A673 (cell line): ENCODE measurements at regions not wholly inside any gene's neighbourhood (a gene's known extent, or its start where the extent isn't known, plus 50 kb on each side); places are given as distances from the start of the nearest gene placed in this dataset.

Source experiments
- BruUV-seq: library from RNA; stranded (reverse); fragments of 400-500 nt; replicated peaks from 2 replicates; lab custom pipeline; 2021; lab: Mats Ljungman, UMichigan
- CTCF ChIA-PET: fragments of 300-600 bp; sonication (Branson Sonifier 250); formaldehyde crosslinking; loops from one replicate; lab custom pipeline; 2022; ENCODE audit warnings: antibody characterized with exemption; lab: Charles Lee
- POLR2A ChIA-PET: fragments of 300-600 bp; sonication (Branson Sonifier 250); formaldehyde crosslinking; loops from one replicate; lab custom pipeline; 2022; ENCODE audit warnings: antibody characterized with exemption; ENCODE audit not compliant: low non-redundant PET; lab: Charles Lee
- DNase-seq: peaks from one replicate; pipeline ENCODE4 v3.0.0-alpha.2; 2015; ENCODE audit warnings: low spot score
- H3K27ac ChIP-seq: fragments of 200-600 bp; sonication (generic); 2 replicates; pipeline ENCODE4 v1.5.1; 2016; ENCODE audit warnings: mixed run types, low read depth, mild to moderate bottlenecking, mixed read lengths, antibody characterized with exemption, low read length; ENCODE audit not compliant: poor library complexity, severe bottlenecking
- H3K27me3 ChIP-seq: fragments of 200-600 bp; sonication (generic); replicated peaks from 2 replicates; pipeline ENCODE4 v1.6.1; 2017; ENCODE audit warnings: mixed run types, low read depth, mild to moderate bottlenecking, mixed read lengths, antibody characterized with exemption, low read length; ENCODE audit not compliant: insufficient read depth, poor library complexity
- H3K36me3 ChIP-seq: fragments of 200-600 bp; sonication (generic); 2 replicates; pipeline ENCODE4 v1.6.1; 2016; ENCODE audit warnings: mixed run types, mild to moderate bottlenecking, mixed read lengths, antibody characterized with exemption, low read length; ENCODE audit not compliant: insufficient read depth, poor library complexity, severe bottlenecking
- H3K4me1 ChIP-seq: fragments of 200-600 bp; sonication (generic); 2 replicates; pipeline ENCODE4 v1.6.1; 2017; ENCODE audit warnings: mixed run types, mild to moderate bottlenecking, mixed read lengths, antibody characterized with exemption, low read length; ENCODE audit not compliant: insufficient read depth, poor library complexity, severe bottlenecking
- H3K4me3 ChIP-seq: fragments of 200-600 bp; sonication (generic); 2 replicates; pipeline ENCODE4 v1.5.1; 2016; ENCODE audit warnings: low read depth, mixed run types, mild to moderate bottlenecking, mixed read lengths, low read length; ENCODE audit not compliant: poor library complexity, severe bottlenecking
- H3K9me3 ChIP-seq: fragments of 200-600 bp; sonication (generic); 2 replicates; pipeline ENCODE4 v1.6.1; 2016; ENCODE audit warnings: mixed run types, low read depth, mild to moderate bottlenecking, mixed read lengths, antibody characterized with exemption, low read length; ENCODE audit not compliant: poor library complexity, severe bottlenecking
- CTCF ChIP-seq: fragments of 300-800, 200-600 bp; sonication (generic); conservative IDR thresholded peaks from 2 replicates; pipeline ENCODE4 v1.5.1; 2017; ENCODE audit warnings: low read depth, mild to moderate bottlenecking, antibody characterized with exemption, low read length, moderate library complexity, mixed read lengths
- EZH2 ChIP-seq: fragments of 200-600 bp; sonication (generic); IDR thresholded peaks from 2 replicates; pipeline ENCODE4 v1.6.1; 2017; ENCODE audit warnings: borderline replicate concordance, low read depth, mild to moderate bottlenecking, mixed read lengths, antibody characterized with exemption, low read length; ENCODE audit not compliant: poor library complexity, severe bottlenecking
- intact Hi-C: fragments of 100-400 bp; cut with micrococcal nuclease; formaldehyde crosslinking; loops from one replicate; pipeline ENCODE4 v1.10.0; 2022; ENCODE audit not compliant: unreplicated experiment

- H3K4me3 ChIP-seq, result no peak overlapping the region
- H3K27ac ChIP-seq, result no peak overlapping the region
- intact Hi-C loops, result no loop called here
- H3K27me3 ChIP-seq, result no peaks in the 10 kb centered on the region
- H3K36me3 ChIP-seq, result no peaks in the 10 kb centered on the region
- no TSS peak for BruUV-seq
- POLR2A ChIA-PET, result no interaction called here
- H3K9me3 ChIP-seq, result no peaks in the 10 kb centered on the region
- CTCF ChIA-PET, result no interaction called here
- TF ChIP-seq CTCF, result no peak
- TF ChIP-seq EZH2, result no peak
- H3K4me1 ChIP-seq, result no peaks in the 10 kb centered on the region
- no peak for DNase-seq
Observed at GRCh38 chr4:27643101-27643500, 782.5 kb downstream of the STIM2 start.

DNA sequence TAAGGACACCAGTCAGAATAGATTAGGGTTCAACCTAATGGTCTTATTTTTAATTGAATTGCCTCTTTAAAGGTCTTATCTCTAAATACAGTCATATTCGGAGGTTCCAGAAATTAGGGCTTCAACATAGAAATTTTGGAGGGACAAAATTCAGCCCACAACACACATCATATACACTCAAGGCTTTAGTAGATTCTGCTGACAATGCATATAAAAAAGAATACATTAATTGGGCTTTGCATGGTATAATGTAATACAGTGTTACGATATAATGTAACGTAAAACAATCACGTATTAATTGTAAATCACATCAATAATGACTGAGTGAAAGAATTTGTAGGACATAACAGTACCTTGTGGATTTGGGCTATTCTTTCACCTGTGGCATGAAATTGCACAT, 787.8 kb downstream of the STIM2 start:
- TF ChIP-seq CTCF (no peak), EZH2 (no peak)
- BruUV-seq, result no TSS peak
- Histone ChIP-seq H3K4me1 (no peaks in the 10 kb centered on the region), H3K4me3 (no peak overlapping the region), H3K27ac (no peak overlapping the region), H3K9me3 (no peaks in the 10 kb centered on the region), H3K27me3 (no peaks in the 10 kb centered on the region), H3K36me3 (no peaks in the 10 kb centered on the region)
- ChIA-PET POLR2A (no interaction called here), CTCF (no interaction called here)
- no peak for DNase-seq
- intact Hi-C loops, result no loop called here

DNA sequence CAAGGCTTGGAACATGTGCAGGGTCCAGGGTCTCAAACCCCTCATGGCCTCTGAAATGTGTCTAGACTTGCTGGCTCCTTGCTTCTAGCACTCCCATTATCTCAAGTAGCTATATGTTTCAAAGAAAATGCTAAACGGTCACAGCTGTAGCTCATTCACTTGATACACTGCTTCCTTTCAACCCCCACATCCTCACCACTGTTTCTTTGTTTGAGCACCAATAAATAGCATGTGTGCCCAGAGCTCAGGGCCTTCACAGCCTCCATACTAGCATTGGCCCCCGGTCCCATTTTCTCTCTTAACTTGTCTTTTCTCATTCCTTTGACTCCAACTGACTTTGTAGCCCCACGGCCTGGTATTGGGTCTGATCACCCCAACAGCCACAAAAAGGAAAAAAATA, 801.8 kb downstream of the STIM2 start:
- CTCF ChIA-PET, result interaction anchor here (0.6 kb wide), 1 partner anchor 276 kb away, joined by 5 read pairs; no protein-coding TSS in a partner anchor

More for the DNA sequence above, 801.8 kb downstream of the STIM2 start:
- Histone ChIP-seq H3K27ac (no peak overlapping the region), H3K9me3 (no peaks in the 10 kb centered on the region), H3K27me3 (no peaks in the 10 kb centered on the region), H3K36me3 (no peaks in the 10 kb centered on the region), H3K4me1 (no peaks in the 10 kb centered on the region), H3K4me3 (no peak overlapping the region)
- BruUV-seq, result no TSS peak
- intact Hi-C loops, result no loop called here
- TF ChIP-seq CTCF (no peak), EZH2 (no peak)
- peak; percentile 46 for DNase-seq
- POLR2A ChIA-PET, result no interaction called here
